LNCaP clone FGC (cell line): ENCODE measurements at regions not wholly inside any gene's neighbourhood (a gene's known extent, or its start where the extent isn't known, plus 50 kb on each side); places are given as distances from the start of the nearest gene placed in this dataset.

ENCODE experiments used
- DNase-seq: peaks from one replicate; pipeline ENCODE4 v3.0.0-alpha.2; 2011; ENCODE audit warnings: low read depth
- H3K4me3 ChIP-seq: 2 replicates; pipeline ENCODE4 v1.5.1; 2011; ENCODE audit warnings: mild to moderate bottlenecking, low read depth, low read length, control low read depth
- CTCF ChIP-seq: IDR thresholded peaks from 2 replicates; pipeline ENCODE4 v1.5.1; 2012; ENCODE audit warnings: mild to moderate bottlenecking; ENCODE audit not compliant: control insufficient read depth, insufficient read depth; ENCODE audit errors: extremely low read depth

GRCh38 chr6:149166747-149167146 lies 150.8 kb upstream of the TAB2 start:
- H3K4me3 ChIP-seq = no peak overlapping the region

GRCh38 chr6:149168968-149169367 lies 148.5 kb upstream of the TAB2 start:
- no peak for DNase-seq
- TF ChIP-seq CTCF = no peak
- H3K4me3 ChIP-seq = no peak overlapping the region

More at GRCh38 chr6:149166747-149167146, 150.8 kb upstream of the TAB2 start:
- no peak for TF ChIP-seq CTCF
- no peak for DNase-seq

GRCh38 chr6:149169761-149170511 lies 147.6 kb upstream of the TAB2 start:
- DNase-seq = no peak
- TF ChIP-seq CTCF = no peak
- no peak overlapping the region for H3K4me3 ChIP-seq

GRCh38 chr6:149170564-149171452 lies 146.7 kb upstream of the TAB2 start:
- TF ChIP-seq CTCF = no peak
- DNase-seq = no peak
- no peak overlapping the region for H3K4me3 ChIP-seq

GRCh38 chr6:149173222-149173621 lies 144.3 kb upstream of the TAB2 start:
- no peak for DNase-seq
- no peak for TF ChIP-seq CTCF
- H3K4me3 ChIP-seq = no peak overlapping the region

- no peak overlapping the region for H3K4me3 ChIP-seq
- TF ChIP-seq CTCF = no peak
- no peak for DNase-seq
Observed at GRCh38 chr6:149174962-149175361, 142.6 kb upstream of the TAB2 start.
